ENCODE measurements at regions not wholly inside any gene's neighbourhood (a gene's known extent, or its start where the extent isn't known, plus 50 kb on each side); places are given as distances from the start of the nearest gene placed in this dataset.

DNA sequence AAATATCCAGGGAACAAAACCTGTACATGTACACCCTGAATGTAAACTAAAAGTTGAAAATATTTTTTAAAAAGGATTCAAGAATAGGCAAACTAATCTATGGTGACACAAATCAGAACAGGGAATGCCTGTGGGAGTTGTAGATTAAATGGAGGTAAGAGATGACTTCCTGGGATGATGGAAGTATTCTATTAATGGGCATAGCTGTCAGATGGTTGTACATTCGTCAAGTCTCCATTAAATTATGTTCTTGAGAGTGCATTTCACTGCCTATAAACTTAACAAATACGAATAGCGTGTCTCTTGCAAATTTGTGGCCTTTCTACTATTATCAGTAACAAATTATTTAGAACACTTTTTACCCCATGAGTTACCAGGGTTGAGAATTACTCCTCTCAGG is 207.0 kb downstream of the HNMT start:
- DNase-seq (ENCODE audit: low read depth in 1 of 2, low spot score in 1 of 2), result no peak
- TF ChIP-seq, protein P1, sequence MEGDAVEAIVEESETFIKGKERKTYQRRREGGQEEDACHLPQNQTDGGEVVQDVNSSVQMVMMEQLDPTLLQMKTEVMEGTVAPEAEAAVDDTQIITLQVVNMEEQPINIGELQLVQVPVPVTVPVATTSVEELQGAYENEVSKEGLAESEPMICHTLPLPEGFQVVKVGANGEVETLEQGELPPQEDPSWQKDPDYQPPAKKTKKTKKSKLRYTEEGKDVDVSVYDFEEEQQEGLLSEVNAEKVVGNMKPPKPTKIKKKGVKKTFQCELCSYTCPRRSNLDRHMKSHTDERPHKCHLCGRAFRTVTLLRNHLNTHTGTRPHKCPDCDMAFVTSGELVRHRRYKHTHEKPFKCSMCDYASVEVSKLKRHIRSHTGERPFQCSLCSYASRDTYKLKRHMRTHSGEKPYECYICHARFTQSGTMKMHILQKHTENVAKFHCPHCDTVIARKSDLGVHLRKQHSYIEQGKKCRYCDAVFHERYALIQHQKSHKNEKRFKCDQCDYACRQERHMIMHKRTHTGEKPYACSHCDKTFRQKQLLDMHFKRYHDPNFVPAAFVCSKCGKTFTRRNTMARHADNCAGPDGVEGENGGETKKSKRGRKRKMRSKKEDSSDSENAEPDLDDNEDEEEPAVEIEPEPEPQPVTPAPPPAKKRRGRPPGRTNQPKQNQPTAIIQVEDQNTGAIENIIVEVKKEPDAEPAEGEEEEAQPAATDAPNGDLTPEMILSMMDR (IDR thresholded peaks at IDR 0.05; ENCODE audit: low read depth, low read length), result no peak
- Histone ChIP-seq H3K4me3 (no peak overlapping the region), H3K27me3 (no peaks in the 10 kb centered on the region), H3K9me3 (ENCODE audit: low read depth) (no peaks in the 10 kb centered on the region), H3K36me3 (no peaks in the 10 kb centered on the region), H3K4me1 (ENCODE audit: low read depth) (peaks cover under 1% of the 10 kb centered on the region), H3K27ac (no peak overlapping the region)

DNA sequence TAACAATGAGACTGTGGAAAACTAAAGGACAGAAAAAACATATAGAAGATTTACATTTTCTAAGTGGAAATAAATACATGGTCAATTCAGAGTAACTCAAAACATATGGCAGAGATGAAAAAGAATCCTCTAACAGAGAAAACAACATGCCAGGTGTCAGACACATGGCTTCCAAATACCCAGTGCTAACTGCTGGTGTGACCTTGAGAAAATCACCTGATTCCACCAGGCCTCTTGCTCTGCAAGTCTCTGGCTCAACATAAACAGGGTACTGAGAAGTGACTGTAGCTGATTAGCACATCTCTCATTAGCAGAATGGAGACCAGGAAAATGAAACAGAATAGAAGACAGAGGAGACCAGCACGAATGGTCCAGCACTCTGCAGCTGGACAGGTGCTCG is 210.8 kb downstream of the HNMT start:
- Histone ChIP-seq H3K9me3 (ENCODE audit: low read depth) (no peaks in the 10 kb centered on the region), H3K27ac (no peak overlapping the region), H3K4me3 (no peak overlapping the region), H3K27me3 (no peaks in the 10 kb centered on the region), H3K36me3 (no peaks in the 10 kb centered on the region), H3K4me1 (ENCODE audit: low read depth) (peaks cover 10% of the 10 kb centered on the region)
- TF ChIP-seq, protein P1 (IDR thresholded peaks at IDR 0.05; ENCODE audit: low read depth, low read length), result no peak
- DNase-seq (ENCODE audit: low read depth in 1 of 2, low spot score in 1 of 2), result peak in 1 of 2 donors; percentile 17

DNA sequence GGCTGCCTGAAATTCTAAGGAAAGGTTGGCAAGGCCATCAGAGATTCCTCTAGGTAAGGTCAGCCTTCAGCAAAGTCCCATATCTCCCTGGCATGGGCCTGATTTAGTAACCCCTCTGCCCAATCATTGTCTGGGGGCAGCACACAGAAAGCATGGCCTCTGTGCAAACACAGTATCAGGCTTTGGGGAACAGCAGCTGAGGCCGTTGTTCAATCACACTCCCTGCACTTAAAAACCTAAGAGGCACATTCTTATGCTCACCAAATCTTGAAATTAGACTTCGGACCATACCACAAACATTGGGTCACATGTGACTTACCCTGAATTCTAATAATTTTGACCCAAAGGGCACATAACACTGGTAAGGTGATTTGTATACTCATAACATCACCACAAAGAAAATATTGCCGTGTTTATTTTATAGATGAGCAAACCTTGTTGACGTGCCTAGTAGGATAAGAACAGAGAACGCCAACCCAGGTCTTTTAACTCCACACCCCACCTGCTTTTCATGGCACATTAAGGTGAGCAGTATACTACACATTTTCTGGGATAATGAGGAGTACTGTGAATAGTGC is 212.7 kb downstream of the HNMT start:
- no peak overlapping the region for H3K4me3 ChIP-seq
- no peaks in the 10 kb centered on the region for H3K36me3 ChIP-seq
- TF ChIP-seq, protein P1 (IDR thresholded peaks at IDR 0.05; ENCODE audit: low read depth, low read length), result no peak
- H3K27ac ChIP-seq, result no peak overlapping the region
- DNase-seq (ENCODE audit: low read depth in 1 of 2, low spot score in 1 of 2), result no peak
- H3K4me1 ChIP-seq (ENCODE audit: low read depth), result peaks cover 10% of the 10 kb centered on the region
- no peaks in the 10 kb centered on the region for H3K27me3 ChIP-seq
- no peaks in the 10 kb centered on the region for H3K9me3 ChIP-seq (ENCODE audit: low read depth)

DNA sequence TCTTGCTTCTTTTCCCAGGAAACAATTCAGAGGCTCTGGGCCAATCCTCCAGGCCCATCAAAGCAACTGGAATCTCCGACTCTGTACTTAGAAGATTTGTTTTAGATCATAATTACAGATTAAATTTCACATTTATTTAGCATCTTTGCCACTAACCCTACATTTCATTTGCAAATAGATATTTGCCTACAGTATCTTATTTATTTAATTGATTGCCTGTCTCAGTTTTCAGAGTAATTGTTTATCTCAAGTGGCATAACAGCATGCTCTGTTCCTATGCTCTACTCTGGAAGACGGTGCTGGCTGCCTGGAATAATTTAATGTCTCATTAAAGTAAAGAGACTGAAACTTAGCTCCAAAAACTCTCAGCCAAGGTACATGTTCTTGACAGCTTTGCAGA is 213.4 kb downstream of the HNMT start:
- TF ChIP-seq, protein P1 (IDR thresholded peaks at IDR 0.05; ENCODE audit: low read depth, low read length), result no peak
- Histone ChIP-seq H3K9me3 (ENCODE audit: low read depth) (no peaks in the 10 kb centered on the region), H3K27me3 (no peaks in the 10 kb centered on the region), H3K4me1 (ENCODE audit: low read depth) (peaks cover 10% of the 10 kb centered on the region), H3K36me3 (no peaks in the 10 kb centered on the region), H3K4me3 (no peak overlapping the region), H3K27ac (no peak overlapping the region)
- DNase-seq (ENCODE audit: low read depth in 1 of 2, low spot score in 1 of 2), result peak in 1 of 2 donors; percentile 6

DNA sequence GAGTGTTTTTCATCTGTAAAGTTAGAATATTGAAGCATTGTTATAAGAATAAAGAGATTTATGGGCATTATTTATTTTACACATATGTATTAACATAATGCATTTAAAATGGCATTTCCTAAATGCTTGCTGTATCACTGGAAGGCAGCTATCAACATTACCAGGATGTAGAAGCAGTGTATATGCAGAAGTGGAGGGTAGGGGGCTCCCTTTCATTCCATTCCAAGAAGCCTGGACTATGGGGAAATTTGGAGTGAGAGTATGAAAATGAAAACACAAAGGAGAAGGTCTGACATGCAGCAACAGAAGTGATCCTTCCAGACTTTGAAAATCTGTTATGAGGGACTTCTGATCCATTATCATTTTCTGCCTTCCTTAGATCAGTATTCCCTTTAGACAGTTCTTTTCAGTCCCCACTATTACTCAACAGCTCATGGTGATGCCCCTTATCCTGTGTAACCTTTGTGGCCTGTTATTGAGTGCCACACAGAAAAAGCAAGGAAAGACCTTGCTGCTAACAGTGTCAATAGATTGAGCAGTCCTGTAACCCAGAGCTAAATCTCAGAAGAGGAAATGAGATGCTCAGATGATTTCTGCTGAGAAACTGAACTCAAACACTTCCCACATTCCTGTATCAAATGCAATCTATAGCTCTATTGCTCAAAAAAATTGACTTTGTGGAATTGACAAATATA is 216.6 kb downstream of the HNMT start:
- peaks cover 16% of the 10 kb centered on the region for H3K4me1 ChIP-seq (ENCODE audit: low read depth)
- no peak overlapping the region for H3K27ac ChIP-seq
- DNase-seq (ENCODE audit: low read depth in 1 of 2, low spot score in 1 of 2), result peak; percentile 20 to 35
- no peak overlapping the region for H3K4me3 ChIP-seq
- H3K9me3 ChIP-seq (ENCODE audit: low read depth), result no peaks in the 10 kb centered on the region
- no peaks in the 10 kb centered on the region for H3K27me3 ChIP-seq
- TF ChIP-seq, protein P1 (IDR thresholded peaks at IDR 0.05; ENCODE audit: low read depth, low read length), result no peak
- no peaks in the 10 kb centered on the region for H3K36me3 ChIP-seq
